ENCODE measurements at regions not wholly inside any gene's neighbourhood (a gene's known extent, or its start where the extent isn't known, plus 50 kb on each side); places are given as distances from the start of the nearest gene placed in this dataset.

DNA sequence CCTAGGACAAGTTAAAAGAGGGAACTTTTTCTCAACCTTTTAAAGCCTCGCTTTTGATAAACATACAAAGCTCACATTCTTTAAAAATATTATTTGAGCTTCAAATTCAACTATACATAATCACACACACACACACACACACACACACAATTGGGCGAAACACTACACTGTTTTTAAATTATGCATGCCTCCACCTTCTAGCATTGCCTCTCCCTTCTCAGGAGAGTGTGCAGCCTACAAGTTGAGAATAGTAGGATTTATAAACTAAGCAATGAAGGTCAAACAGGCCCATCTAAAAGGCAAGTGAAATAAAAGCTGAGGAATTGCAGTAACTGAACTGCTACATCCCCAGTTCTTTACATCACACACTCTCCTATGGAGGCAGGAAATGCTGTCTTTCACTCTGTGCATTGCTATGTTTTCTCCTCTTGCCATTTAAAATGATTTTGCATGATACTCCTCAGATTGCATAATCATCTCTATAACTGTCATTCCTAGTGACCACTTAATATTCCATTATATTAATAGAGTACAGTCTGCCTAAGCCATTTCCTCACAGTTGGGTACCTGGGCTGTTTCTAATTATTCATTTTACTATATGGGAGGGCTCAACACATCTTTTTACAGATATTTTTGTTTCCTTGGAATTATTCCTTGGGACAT is 92.5 kb upstream of the KCNE2 start:
- TF ChIP-seq CTCF (IDR thresholded peaks at IDR 0.05): no peak
- TF ChIP-seq POLR2A (IDR thresholded peaks at IDR 0.05): no peak

Measured in breast epithelium (tissue), 3 donors.